ENCODE measurements at regions not wholly inside any gene's neighbourhood (a gene's known extent, or its start where the extent isn't known, plus 50 kb on each side); places are given as distances from the start of the nearest gene placed in this dataset.

GRCh38 chr6:170176898-170177771 lies 113.7 kb downstream of the DLL1 start:
- Mint-ChIP-seq H3K4me3 (peak overlapping the region in 4 of 5 donors; percentile 52 to 86 (median 60)), H3K27ac (peak overlapping the region; percentile 69 to 95 (median 86)), H3K9me3 (peaks cover 0 to 4% (median 0%) of the 10 kb centered on the region in 6 donors), H3K27me3 (ENCODE audit: low read depth in 3 of 3) (peaks cover 30 to 66% (median 42%) of the 10 kb centered on the region in 3 donors), H3K36me3 (no peaks in the 10 kb centered on the region), H3K4me1 (peaks cover 11 to 12% of the 10 kb centered on the region in 2 donors)
- DNase-seq: peak in 2 of 3 donors; percentile 42 to 54

- Mint-ChIP-seq H3K27me3 (ENCODE audit: low read depth in 3 of 3) (peaks cover 25 to 60% (median 39%) of the 10 kb centered on the region in 3 donors), H3K4me1 (peaks cover 5 to 6% of the 10 kb centered on the region in 2 donors), H3K4me3 (peak overlapping the region in 2 of 5 donors; percentile 54 to 86), H3K36me3 (no peaks in the 10 kb centered on the region), H3K9me3 (peaks cover 0 to 2% (median 0%) of the 10 kb centered on the region in 6 donors), H3K27ac (peak overlapping the region in 4 of 6 donors; percentile 61 to 95 (median 84))
- DNase-seq: no peak
Measured at GRCh38 chr6:170176136-170176897, 114.6 kb downstream of the DLL1 start.

GRCh38 chr6:170175644-170176135 lies 115.2 kb downstream of the DLL1 start:
- DNase-seq: no peak
- peaks cover 26 to 54% (median 37%) of the 10 kb centered on the region in 3 donors for H3K27me3 Mint-ChIP-seq (ENCODE audit: low read depth in 3 of 3)
- H3K4me3 Mint-ChIP-seq: no peak overlapping the region
- H3K9me3 Mint-ChIP-seq: peaks cover 0 to 2% (median 0%) of the 10 kb centered on the region in 6 donors
- peaks cover 3 to 5% of the 10 kb centered on the region in 2 donors for H3K4me1 Mint-ChIP-seq
- H3K27ac Mint-ChIP-seq: peak overlapping the region in 1 of 6 donors; percentile 61
- no peaks in the 10 kb centered on the region for H3K36me3 Mint-ChIP-seq

GRCh38 chr6:170174771-170175643 lies 115.9 kb downstream of the DLL1 start:
- Mint-ChIP-seq H3K9me3 (peaks cover 0 to 2% (median 0%) of the 10 kb centered on the region in 6 donors), H3K4me3 (peak overlapping the region in 1 of 5 donors; percentile 34), H3K27me3 (ENCODE audit: low read depth in 3 of 3) (peaks cover 26 to 53% (median 37%) of the 10 kb centered on the region in 3 donors), H3K36me3 (no peaks in the 10 kb centered on the region), H3K27ac (peak overlapping the region in 1 of 6 donors; percentile 44), H3K4me1 (peaks cover 0 to 3% of the 10 kb centered on the region in 2 donors)
- DNase-seq: no peak

- DNase-seq: no peak
Measured at GRCh38 chr6:170174124-170174770, 116.6 kb downstream of the DLL1 start.

GRCh38 chr6:170173335-170173881 lies 117.5 kb downstream of the DLL1 start:
- peak overlapping the region in 3 of 6 donors; percentile 9 to 60 (median 44) for H3K27ac Mint-ChIP-seq
- peaks cover 0 to 3% of the 10 kb centered on the region in 2 donors for H3K4me1 Mint-ChIP-seq
- no peaks in the 10 kb centered on the region for H3K36me3 Mint-ChIP-seq
- H3K9me3 Mint-ChIP-seq: peaks cover 0 to 2% (median 0%) of the 10 kb centered on the region in 6 donors
- H3K27me3 Mint-ChIP-seq (ENCODE audit: low read depth in 3 of 3): peaks cover 23 to 42% (median 31%) of the 10 kb centered on the region in 3 donors
- H3K4me3 Mint-ChIP-seq: no peak overlapping the region
- DNase-seq: no peak

More at GRCh38 chr6:170174124-170174770, 116.6 kb downstream of the DLL1 start:
- Mint-ChIP-seq H3K4me1 (peaks cover 0 to 3% of the 10 kb centered on the region in 2 donors), H3K27ac (peak overlapping the region in 3 of 6 donors; percentile 37 to 60 (median 44)), H3K36me3 (no peaks in the 10 kb centered on the region), H3K27me3 (ENCODE audit: low read depth in 3 of 3) (peaks cover 26 to 50% (median 37%) of the 10 kb centered on the region in 3 donors), H3K9me3 (peaks cover 0 to 2% (median 0%) of the 10 kb centered on the region in 6 donors), H3K4me3 (peak overlapping the region in 1 of 5 donors; percentile 34)

- no peak overlapping the region for H3K27ac Mint-ChIP-seq
- H3K36me3 Mint-ChIP-seq: no peaks in the 10 kb centered on the region
- no peak for DNase-seq
- peaks cover 25 to 36% (median 29%) of the 10 kb centered on the region in 3 donors for H3K27me3 Mint-ChIP-seq (ENCODE audit: low read depth in 3 of 3)
- H3K9me3 Mint-ChIP-seq: peaks cover 0 to 2% (median 0%) of the 10 kb centered on the region in 6 donors
- no peak overlapping the region for H3K4me3 Mint-ChIP-seq
- H3K4me1 Mint-ChIP-seq: peaks cover 0 to 3% of the 10 kb centered on the region in 2 donors
Measured at GRCh38 chr6:170172825-170173256, 118.0 kb downstream of the DLL1 start.

- H3K36me3 Mint-ChIP-seq: no peaks in the 10 kb centered on the region
- H3K4me1 Mint-ChIP-seq: peaks cover 0 to 2% of the 10 kb centered on the region in 2 donors
- peaks cover 0 to 2% (median 0%) of the 10 kb centered on the region in 6 donors for H3K9me3 Mint-ChIP-seq
- no peak for DNase-seq
- H3K4me3 Mint-ChIP-seq: no peak overlapping the region
- H3K27me3 Mint-ChIP-seq (ENCODE audit: low read depth in 3 of 3): peaks cover 21 to 32% (median 25%) of the 10 kb centered on the region in 3 donors
- H3K27ac Mint-ChIP-seq: no peak overlapping the region
Measured at GRCh38 chr6:170172392-170172791, 118.5 kb downstream of the DLL1 start.

GRCh38 chr6:170167657-170168159 lies 123.2 kb downstream of the DLL1 start:
- H3K9me3 Mint-ChIP-seq: peaks cover 0 to 5% (median 0%) of the 10 kb centered on the region in 6 donors
- peaks cover 8 to 15% (median 8%) of the 10 kb centered on the region in 3 donors for H3K27me3 Mint-ChIP-seq (ENCODE audit: low read depth in 3 of 3)
- DNase-seq: no peak
- no peak overlapping the region for H3K4me3 Mint-ChIP-seq
- H3K4me1 Mint-ChIP-seq: peaks cover 8 to 15% of the 10 kb centered on the region in 2 donors
- H3K27ac Mint-ChIP-seq: no peak overlapping the region
- no peaks in the 10 kb centered on the region for H3K36me3 Mint-ChIP-seq

- Mint-ChIP-seq H3K27me3 (ENCODE audit: low read depth in 3 of 3) (peaks cover 4 to 11% (median 8%) of the 10 kb centered on the region in 3 donors), H3K4me1 (peaks cover 19 to 24% of the 10 kb centered on the region in 2 donors), H3K36me3 (no peaks in the 10 kb centered on the region), H3K27ac (no peak overlapping the region), H3K9me3 (peaks cover 0 to 3% (median 0%) of the 10 kb centered on the region in 6 donors), H3K4me3 (no peak overlapping the region)
- no peak for DNase-seq
Measured at GRCh38 chr6:170166511-170167122, 124.3 kb downstream of the DLL1 start.

GRCh38 chr6:170165471-170166117 lies 125.3 kb downstream of the DLL1 start:
- H3K4me3 Mint-ChIP-seq: no peak overlapping the region
- H3K36me3 Mint-ChIP-seq: no peaks in the 10 kb centered on the region
- H3K27ac Mint-ChIP-seq: no peak overlapping the region
- peaks cover 0 to 3% (median 0%) of the 10 kb centered on the region in 6 donors for H3K9me3 Mint-ChIP-seq
- H3K4me1 Mint-ChIP-seq: peaks cover 20 to 24% of the 10 kb centered on the region in 2 donors
- peaks cover 7 to 11% (median 8%) of the 10 kb centered on the region in 3 donors for H3K27me3 Mint-ChIP-seq (ENCODE audit: low read depth in 3 of 3)
- no peak for DNase-seq

All from immature natural killer cell (primary cell).